SK-N-SH (cell line): ENCODE measurements at regions not wholly inside any gene's neighbourhood (a gene's known extent, or its start where the extent isn't known, plus 50 kb on each side); places are given as distances from the start of the nearest gene placed in this dataset.
"Not testable (repeated sequence)": the region's sequence is repeated elsewhere in the genome, so short reads cannot be mapped to it uniquely, and the experiment has no call there.

Experiments
- CTCF ChIA-PET: fragments of 300-600, 350-600 bp; formaldehyde crosslinking; extraction: SDS; loops from one replicate; lab custom pipeline; 2021; lab: Yijun Ruan, JAX
- POLR2A ChIA-PET: fragments of 350-600 bp; sonication (Branson Sonifier 250); formaldehyde crosslinking; extraction: SDS; loops from one replicate; lab custom pipeline; 2020; ENCODE audit warnings: antibody characterized with exemption, inconsistent platforms; lab: Yijun Ruan, JAX
- DNase-seq: peaks from one replicate; pipeline ENCODE4 v3.0.0; 2012
- H2AFZ ChIP-seq: fragments of 200-600 bp; sonication (generic); 2 replicates; pipeline ENCODE4 v1.8.1; 2016; ENCODE audit warnings: antibody characterized with exemption, mild to moderate bottlenecking, low read depth
- H3F3A ChIP-seq: fragments of 200-600 bp; sonication (generic); replicated peaks from 2 replicates; pipeline ENCODE3; 2016; ENCODE audit warnings: antibody characterized with exemption, mild to moderate bottlenecking; ENCODE audit not compliant: insufficient read depth
- H3K27ac ChIP-seq, 2 experiments: fragments of 200-500 bp in 1 of 2; fragments of 200-600 bp in 1 of 2; sonication (Bioruptor generic) in 1 of 2; sonication (generic), shearing (Covaris generic) in 1 of 2; 2 replicates each; pipeline versions ENCODE4 v1.5.1 to v1.6.1; 2014 to 2016; ENCODE audit warnings: low read depth in 2 of 2, inconsistent platforms in 1 of 2, low read length in 1 of 2, mild to moderate bottlenecking in 1 of 2, mixed read lengths in 1 of 2
- H3K27me3 ChIP-seq: fragments of 200-600 bp; sonication (generic), shearing (Covaris generic); 2 replicates; pipeline ENCODE4 v1.6.1; 2016; ENCODE audit warnings: mixed run types; ENCODE audit not compliant: insufficient read depth
- H3K36me3 ChIP-seq, 2 experiments: fragments of 200-500 bp in 1 of 2; fragments of 200-600 bp in 1 of 2; sonication (Bioruptor generic) in 1 of 2; sonication (generic) in 1 of 2; replicated peaks in 1 of 2; 2 replicates each; pipeline versions ENCODE3 to v1.5.1; 2014 to 2016; ENCODE audit warnings: low read length in 1 of 2, mild to moderate bottlenecking in 1 of 2; ENCODE audit not compliant: insufficient read depth in 2 of 2, control insufficient read depth in 1 of 2
- H3K4me1 ChIP-seq, 2 experiments: fragments of 200-500 bp in 1 of 2; fragments of 200-600 bp in 1 of 2; sonication (Bioruptor generic) in 1 of 2; sonication (generic), shearing (Covaris generic) in 1 of 2; 2 replicates each; pipeline versions ENCODE4 v1.5.1 to v1.6.1; 2014 to 2016; ENCODE audit warnings: low read depth in 1 of 2, low read length in 1 of 2, mixed run types in 1 of 2; ENCODE audit not compliant: insufficient read depth in 2 of 2, control insufficient read depth in 1 of 2
- H3K4me2 ChIP-seq: fragments of 200-600 bp; sonication (generic), shearing (Covaris generic); 2 replicates; pipeline ENCODE4 v1.6.1; 2017; ENCODE audit warnings: mixed run types
- H3K4me3 ChIP-seq, 2 experiments: fragments of 200-500 bp in 1 of 2; fragments of 200-600 bp in 1 of 2; sonication (Bioruptor generic) in 1 of 2; sonication (generic), shearing (Covaris generic) in 1 of 2; 2 replicates each; pipeline versions ENCODE4 v1.5.1 to v1.8.1; 2014 to 2016; ENCODE audit warnings: low read depth in 2 of 2, inconsistent platforms in 1 of 2, low read length in 1 of 2, mild to moderate bottlenecking in 1 of 2, mixed read lengths in 1 of 2, moderate library complexity in 1 of 2
- H3K79me2 ChIP-seq: fragments of 200-600 bp; sonication (generic); 2 replicates; pipeline ENCODE4 v1.8.1; 2017; ENCODE audit warnings: mild to moderate bottlenecking; ENCODE audit not compliant: insufficient read depth
- H3K9ac ChIP-seq: fragments of 200-600 bp; sonication (generic); 2 replicates; pipeline ENCODE4 v1.6.1; 2017; ENCODE audit warnings: mixed run types
- H3K9me2 ChIP-seq: fragments of 200-600 bp; sonication (generic); 2 replicates; pipeline ENCODE4 v1.6.1; 2017; ENCODE audit warnings: mixed run types
- H3K9me3 ChIP-seq: fragments of 200-600 bp; sonication (generic); 2 replicates; pipeline ENCODE4 v1.6.1; 2017; ENCODE audit warnings: mixed run types, mild to moderate bottlenecking, moderate library complexity
- H4K20me1 ChIP-seq: fragments of 200-600 bp; sonication (generic); 2 replicates; pipeline ENCODE4 v1.6.1; 2017; ENCODE audit warnings: mild to moderate bottlenecking, mixed run types; ENCODE audit not compliant: insufficient read depth
- FOXJ3 ChIP-seq: sonication (generic); formaldehyde crosslinking; IDR thresholded peaks from 2 replicates; pipeline ENCODE4 v1.5.1; 2020; ENCODE audit warnings: mild to moderate bottlenecking, missing genetic modification reagents
- GABPA ChIP-seq: IDR thresholded peaks from 2 replicates; pipeline ENCODE4 v1.4.0; 2012; ENCODE audit warnings: low read depth, mild to moderate bottlenecking
- GATA2 ChIP-seq: sonication (generic); formaldehyde crosslinking; IDR thresholded peaks from 2 replicates; pipeline ENCODE4 v1.5.0; 2020; ENCODE audit warnings: mild to moderate bottlenecking, missing genetic modification reagents
- JUND ChIP-seq: IDR thresholded peaks from 2 replicates; pipeline ENCODE4 v1.4.0; 2012
- RCOR1 ChIP-seq: fragments of 150-350 bp; IDR thresholded peaks from 2 replicates; pipeline ENCODE4 v1.6.1; 2017; ENCODE audit warnings: antibody characterized with exemption, low read length
- RFX5 ChIP-seq: IDR thresholded peaks from 2 replicates; pipeline ENCODE4 v1.6.1; 2012; ENCODE audit warnings: mild to moderate bottlenecking, improper control_type of control experiment, low read length
- SIN3A ChIP-seq: IDR thresholded peaks from 2 replicates; pipeline ENCODE4 v1.6.1; 2012; ENCODE audit warnings: low read depth, mild to moderate bottlenecking, low read length, moderate library complexity, borderline replicate concordance
- WGBS: methylation state at CpG from one replicate; pipeline ENCODE4 v1.1.6; 2017; ENCODE audit warnings: low lambda C conversion rate; 5-methylcytosine and 5-hydroxymethylcytosine counted together
- TF ChIP-seq, protein P1 (sequence below): IDR thresholded peaks from 2 replicates; pipeline ENCODE4; 2012

DNA sequence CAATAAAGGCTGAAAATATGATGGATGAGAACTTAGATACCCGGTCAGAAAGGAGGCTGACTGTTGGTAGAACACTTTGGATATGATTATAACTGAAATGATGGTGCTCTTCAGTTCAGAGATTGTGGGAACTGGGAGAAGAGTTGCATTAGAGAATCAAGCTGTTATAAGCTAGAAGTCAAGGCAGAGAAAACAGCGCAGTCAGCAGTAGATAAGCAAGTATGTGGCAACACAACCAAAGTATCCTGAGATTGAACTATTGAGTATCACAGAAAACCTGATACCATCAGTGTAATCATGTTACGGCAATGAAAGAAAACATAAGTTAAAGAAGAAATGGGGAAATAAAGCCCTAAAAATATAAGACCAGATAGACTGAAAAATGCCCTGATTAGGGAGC lies 633.9 kb upstream of the LRRTM1 start:
- no peak for DNase-seq
- 17% methylated on average over 3 of the region's 3 CpGs for WGBS
- CTCF ChIA-PET: interaction anchor here (1.1 kb wide), 1 partner anchor 55 kb away, joined by 3 read pairs; no protein-coding TSS in a partner anchor

GRCh38 chr2:80931820-80932219 lies 627.3 kb upstream of the LRRTM1 start:
- H3K9me2 ChIP-seq, H3K36me3 ChIP-seq, CTCF ChIA-PET, H3F3A ChIP-seq, H3K79me2 ChIP-seq, H3K4me1 ChIP-seq, H4K20me1 ChIP-seq, H3K4me3 ChIP-seq, H3K27ac ChIP-seq, H3K27me3 ChIP-seq, H3K9ac ChIP-seq, H3K4me2 ChIP-seq, DNase-seq, POLR2A ChIA-PET, H2AFZ ChIP-seq: not testable (repeated sequence)
- 72% methylated on average over 6 of the region's 6 CpGs for WGBS
- peaks cover 21% of the 10 kb centered on the region for H3K9me3 ChIP-seq

More for the DNA sequence above, 633.9 kb upstream of the LRRTM1 start:
- Histone ChIP-seq H3K4me2 (no peak overlapping the region), H3K9me2 (no peaks in the 10 kb centered on the region), H3K9ac (no peak overlapping the region), H3K4me3 (no peak overlapping the region), H2AFZ (no peak overlapping the region), H3K27me3 (no peaks in the 10 kb centered on the region), H3K36me3 (no peaks in the 10 kb centered on the region), H4K20me1 (no peaks in the 10 kb centered on the region), H3K9me3 (peaks cover 13% of the 10 kb centered on the region; the same call in 1 of the 2 replicates), H3F3A (no peaks in the 10 kb centered on the region), H3K4me1 (no peaks in the 10 kb centered on the region), H3K79me2 (no peaks in the 10 kb centered on the region), H3K27ac (no peak overlapping the region)
- no peak for TF ChIP-seq JUND
- TF ChIP-seq FOXJ3 (CRISPR knock-in tag): no peak
- no peak for TF ChIP-seq RCOR1
- TF ChIP-seq, protein P1, sequence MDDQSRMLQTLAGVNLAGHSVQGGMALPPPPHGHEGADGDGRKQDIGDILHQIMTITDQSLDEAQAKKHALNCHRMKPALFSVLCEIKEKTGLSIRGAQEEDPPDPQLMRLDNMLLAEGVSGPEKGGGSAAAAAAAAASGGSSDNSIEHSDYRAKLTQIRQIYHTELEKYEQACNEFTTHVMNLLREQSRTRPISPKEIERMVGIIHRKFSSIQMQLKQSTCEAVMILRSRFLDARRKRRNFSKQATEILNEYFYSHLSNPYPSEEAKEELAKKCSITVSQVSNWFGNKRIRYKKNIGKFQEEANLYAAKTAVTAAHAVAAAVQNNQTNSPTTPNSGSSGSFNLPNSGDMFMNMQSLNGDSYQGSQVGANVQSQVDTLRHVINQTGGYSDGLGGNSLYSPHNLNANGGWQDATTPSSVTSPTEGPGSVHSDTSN: no peak
- TF ChIP-seq GABPA: no peak
- TF ChIP-seq GATA2 (CRISPR knock-in tag): no peak
- no peak for TF ChIP-seq SIN3A
- no peak for TF ChIP-seq RFX5
- POLR2A ChIA-PET: no interaction called here

DNA sequence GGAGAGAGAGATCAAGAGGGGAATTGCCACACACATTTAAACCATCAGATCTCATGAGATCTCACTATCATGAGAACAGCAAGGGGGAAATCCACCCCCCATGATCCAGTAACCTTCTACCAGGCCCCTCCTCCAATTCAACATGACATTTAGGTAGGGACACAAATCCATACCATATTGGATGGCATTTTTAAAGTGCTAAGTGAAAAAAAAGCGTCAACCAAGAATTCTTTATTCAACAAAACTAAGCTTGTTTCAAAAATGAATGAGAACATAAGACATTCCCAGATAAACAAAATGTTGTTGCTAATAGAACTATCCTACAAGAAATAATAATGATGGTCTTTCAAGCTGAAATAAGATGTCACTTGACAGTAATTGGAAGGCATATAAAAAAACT lies 626.2 kb upstream of the LRRTM1 start:
- H3K4me3 ChIP-seq: no peak overlapping the region
- H3K9me3 ChIP-seq: peaks cover 21% of the 10 kb centered on the region
- H3K27me3 ChIP-seq: no peaks in the 10 kb centered on the region
- H3K9ac ChIP-seq: no peak overlapping the region
- H3F3A ChIP-seq: peaks cover 7% of the 10 kb centered on the region
- POLR2A ChIA-PET: no interaction called here
- H3K79me2 ChIP-seq: no peaks in the 10 kb centered on the region
- H3K27ac ChIP-seq: no peak overlapping the region
- DNase-seq: no peak
- H3K9me2 ChIP-seq: no peaks in the 10 kb centered on the region
- H4K20me1 ChIP-seq: no peaks in the 10 kb centered on the region
- TF ChIP-seq FOXJ3 (CRISPR knock-in tag): no peak
- CTCF ChIA-PET: no interaction called here
- no peak overlapping the region for H2AFZ ChIP-seq
- 12% methylated on average over 1 of the region's 1 CpG for WGBS
- no peak overlapping the region for H3K4me2 ChIP-seq
- H3K4me1 ChIP-seq: no peaks in the 10 kb centered on the region
- H3K36me3 ChIP-seq: no peaks in the 10 kb centered on the region
